LHCN-M2 (cell line): ENCODE measurements at regions not wholly inside any gene's neighbourhood (a gene's known extent, or its start where the extent isn't known, plus 50 kb on each side); places are given as distances from the start of the nearest gene placed in this dataset.

Experiments
- DNase-seq: peaks from one replicate; pipeline ENCODE4 v3.0.0-alpha.2; 2012; ENCODE audit warnings: low read depth

- no peak for DNase-seq
Observed at GRCh38 chr5:24368115-24368514, 276.7 kb downstream of the CDH10 start.

- no peak for DNase-seq
Observed at GRCh38 chr5:24376210-24376609, 268.6 kb downstream of the CDH10 start.

DNA sequence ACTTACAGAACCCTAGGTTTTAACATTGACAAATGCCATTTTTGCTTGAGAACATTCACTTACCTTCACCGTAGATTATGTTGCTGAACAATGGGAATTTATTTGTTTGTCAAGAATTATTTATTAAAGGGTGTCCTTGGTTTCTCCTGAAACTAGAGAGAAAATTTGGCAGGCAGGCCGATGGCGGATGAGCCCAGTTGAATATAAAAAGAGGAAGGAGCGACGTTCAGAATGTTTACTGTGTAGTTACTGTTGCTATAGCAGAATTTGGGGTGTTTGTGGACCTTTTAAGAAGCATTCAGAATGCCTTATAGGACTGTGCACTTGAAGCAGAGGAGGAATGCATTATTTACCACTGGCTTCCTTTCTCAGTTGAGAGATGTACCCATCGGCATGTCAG lies 268.2 kb downstream of the CDH10 start:
- DNase-seq: no peak

DNA sequence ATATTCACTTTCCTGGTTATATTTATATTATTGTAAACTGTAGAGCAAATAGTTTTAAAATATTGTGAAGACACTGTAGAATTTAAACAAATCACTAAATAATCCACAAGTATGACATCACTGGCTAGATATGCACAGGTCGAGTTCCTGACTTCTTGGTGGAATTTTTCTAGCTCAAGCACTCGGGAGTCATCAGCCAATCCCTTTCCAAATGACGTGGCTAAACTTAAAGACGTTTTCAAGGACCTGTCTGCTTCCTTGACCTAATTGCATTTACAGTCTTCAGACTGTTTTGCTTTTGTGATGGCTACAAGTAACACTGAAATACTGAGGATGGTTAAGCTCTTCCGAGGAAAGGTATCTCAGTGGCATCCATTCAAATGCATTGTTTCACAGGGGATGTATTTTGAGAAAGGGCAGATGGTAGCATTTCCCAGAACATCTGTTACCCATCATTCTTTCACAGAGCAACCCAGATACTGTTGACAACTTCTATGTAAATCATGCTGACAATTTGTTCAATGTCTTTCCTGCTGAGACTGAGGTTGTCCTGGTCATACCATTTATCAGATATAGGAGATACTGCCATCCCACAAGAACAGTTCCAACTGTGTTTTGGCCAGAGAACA lies 262.8 kb downstream of the CDH10 start:
- no peak for DNase-seq

DNA sequence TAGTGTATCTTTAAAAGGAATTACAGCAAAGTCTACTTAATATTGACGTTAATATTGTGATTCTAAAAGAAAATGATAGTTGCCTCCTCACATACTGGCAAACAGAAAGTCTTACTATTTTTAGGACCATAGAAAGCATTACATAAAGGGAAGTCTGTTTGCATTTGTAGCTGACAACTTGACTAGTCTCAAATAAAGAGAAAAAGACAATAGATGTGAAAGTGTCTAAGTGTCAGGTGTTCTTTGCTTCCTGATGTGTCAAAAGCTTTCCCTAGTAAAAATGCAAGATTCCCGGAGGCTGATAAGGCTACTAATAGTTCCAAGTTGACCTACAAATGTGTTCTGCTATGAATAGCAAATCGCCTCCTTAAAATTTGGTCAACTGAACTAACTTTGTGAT lies 259.7 kb downstream of the CDH10 start:
- DNase-seq: no peak

GRCh38 chr5:24385617-24386016 lies 259.2 kb downstream of the CDH10 start:
- DNase-seq: no peak

DNA sequence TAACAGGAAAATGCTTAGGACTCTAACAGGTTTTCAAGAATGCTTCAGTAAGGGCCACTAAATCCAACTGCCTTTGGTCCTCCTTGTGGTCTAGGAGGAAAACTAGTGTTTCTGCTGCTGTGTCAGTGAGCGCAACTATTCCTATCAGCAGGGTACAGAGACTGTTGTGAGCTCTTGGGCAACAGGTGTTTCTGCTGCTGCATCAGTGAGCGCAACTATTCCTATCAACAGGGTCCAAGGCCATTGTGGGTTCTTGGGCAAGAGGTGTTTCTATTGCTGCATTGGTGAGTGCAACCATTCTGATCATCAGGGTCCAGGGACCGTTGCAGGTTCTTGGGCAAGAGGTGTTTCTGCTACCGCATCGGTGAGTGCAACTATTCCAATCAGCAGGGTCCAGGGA lies 256.3 kb downstream of the CDH10 start:
- DNase-seq: no peak

DNA sequence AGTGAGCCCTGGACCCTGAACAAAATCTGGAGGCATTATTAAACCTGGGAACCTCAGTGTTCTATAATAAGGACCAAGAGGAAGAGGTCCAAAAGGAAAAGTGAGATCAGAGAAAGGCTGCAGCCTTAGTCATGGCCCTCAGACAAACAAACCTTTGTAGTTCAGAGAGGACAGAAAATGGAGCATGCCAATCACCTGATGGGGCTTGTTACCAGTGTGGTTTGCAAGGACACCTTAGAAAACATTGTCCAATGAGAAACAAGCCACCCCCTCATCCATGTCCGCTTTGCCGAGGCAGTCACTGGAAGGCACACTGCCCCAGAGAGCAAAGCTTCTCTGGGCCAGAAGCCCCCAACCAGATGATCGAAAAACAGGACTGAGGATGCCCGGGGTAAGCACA lies 254.8 kb downstream of the CDH10 start:
- DNase-seq: no peak

- DNase-seq: no peak
Observed at GRCh38 chr5:24391816-24392215, 253.0 kb downstream of the CDH10 start.

DNA sequence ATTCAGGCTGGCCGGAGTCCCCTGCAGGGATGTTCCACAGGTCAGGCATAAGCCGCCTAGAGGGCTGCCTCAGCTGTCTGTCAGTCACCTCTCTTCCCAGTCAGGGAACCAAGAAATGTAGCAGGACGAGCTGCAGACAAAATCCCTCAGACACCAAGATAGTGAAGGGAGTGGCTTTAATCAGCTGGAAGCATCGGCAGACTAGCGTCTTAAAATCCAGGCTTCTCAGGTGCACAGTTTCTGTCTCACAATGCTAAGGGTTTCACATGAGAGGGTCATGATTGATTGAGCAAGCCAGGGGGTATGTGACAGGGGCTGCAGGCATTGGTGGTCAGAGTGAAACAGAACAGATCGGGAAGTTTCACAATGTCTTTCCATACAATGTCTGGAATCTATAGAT lies 247.2 kb downstream of the CDH10 start:
- no peak for DNase-seq

GRCh38 chr5:24401773-24402172 lies 243.0 kb downstream of the CDH10 start:
- peak; percentile 1 for DNase-seq

DNA sequence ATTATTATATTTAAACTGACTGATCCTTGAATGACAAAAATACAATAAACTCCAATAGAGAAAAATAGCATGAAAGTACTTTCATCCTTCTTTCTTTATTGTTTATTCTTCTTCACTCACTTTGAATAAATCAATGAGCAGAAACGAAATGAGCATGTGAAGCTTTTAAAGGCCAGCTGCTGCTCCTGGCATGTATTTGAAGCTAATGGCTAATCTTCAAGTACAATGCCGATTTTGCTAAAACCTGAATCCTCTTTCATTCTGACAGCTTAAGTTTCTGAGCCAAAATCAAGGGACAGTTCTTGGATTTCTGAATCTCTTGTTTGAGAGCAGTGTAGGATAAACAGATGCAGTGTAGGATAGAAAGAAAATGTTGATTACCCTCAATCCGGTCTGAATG lies 237.3 kb downstream of the CDH10 start:
- DNase-seq: no peak

DNA sequence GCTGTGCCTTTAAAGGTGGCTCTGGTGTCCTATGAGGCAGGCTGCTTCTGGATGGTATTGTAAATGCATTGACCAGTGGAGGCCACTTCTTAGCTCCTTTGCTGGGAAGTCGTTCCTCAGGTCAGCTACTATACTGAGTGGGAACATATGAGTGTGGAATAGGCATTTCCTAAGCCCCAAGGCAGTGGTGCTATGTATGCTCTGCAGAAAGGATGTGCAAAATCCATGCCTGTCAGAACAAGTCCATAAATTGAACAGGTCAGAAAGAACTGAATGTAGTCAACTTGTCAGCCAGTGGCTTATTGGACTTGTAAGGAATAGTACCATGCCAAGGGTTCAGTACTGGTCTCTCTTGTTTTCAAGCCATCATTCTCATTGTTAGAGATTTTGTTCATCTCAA lies 216.4 kb downstream of the CDH10 start:
- DNase-seq: no peak

- no peak for DNase-seq
Observed at GRCh38 chr5:24433555-24433954, 211.2 kb downstream of the CDH10 start.
